ENCODE measurements at regions not wholly inside any gene's neighbourhood (a gene's known extent, or its start where the extent isn't known, plus 50 kb on each side); places are given as distances from the start of the nearest gene placed in this dataset.

- no peak for TF ChIP-seq POLR2A (IDR thresholded peaks at IDR 0.05)
- TF ChIP-seq, protein P1, sequence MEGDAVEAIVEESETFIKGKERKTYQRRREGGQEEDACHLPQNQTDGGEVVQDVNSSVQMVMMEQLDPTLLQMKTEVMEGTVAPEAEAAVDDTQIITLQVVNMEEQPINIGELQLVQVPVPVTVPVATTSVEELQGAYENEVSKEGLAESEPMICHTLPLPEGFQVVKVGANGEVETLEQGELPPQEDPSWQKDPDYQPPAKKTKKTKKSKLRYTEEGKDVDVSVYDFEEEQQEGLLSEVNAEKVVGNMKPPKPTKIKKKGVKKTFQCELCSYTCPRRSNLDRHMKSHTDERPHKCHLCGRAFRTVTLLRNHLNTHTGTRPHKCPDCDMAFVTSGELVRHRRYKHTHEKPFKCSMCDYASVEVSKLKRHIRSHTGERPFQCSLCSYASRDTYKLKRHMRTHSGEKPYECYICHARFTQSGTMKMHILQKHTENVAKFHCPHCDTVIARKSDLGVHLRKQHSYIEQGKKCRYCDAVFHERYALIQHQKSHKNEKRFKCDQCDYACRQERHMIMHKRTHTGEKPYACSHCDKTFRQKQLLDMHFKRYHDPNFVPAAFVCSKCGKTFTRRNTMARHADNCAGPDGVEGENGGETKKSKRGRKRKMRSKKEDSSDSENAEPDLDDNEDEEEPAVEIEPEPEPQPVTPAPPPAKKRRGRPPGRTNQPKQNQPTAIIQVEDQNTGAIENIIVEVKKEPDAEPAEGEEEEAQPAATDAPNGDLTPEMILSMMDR (IDR thresholded peaks at IDR 0.05), result no peak
Measured at GRCh38 chr2:224259831-224260230, 142.1 kb downstream of the FAM124B start.
